PFSK-1 (cell line): ENCODE measurements at regions not wholly inside any gene's neighbourhood (a gene's known extent, or its start where the extent isn't known, plus 50 kb on each side); places are given as distances from the start of the nearest gene placed in this dataset.

Source experiments
- FOXP2 ChIP-seq: optimal IDR thresholded peaks from 2 replicates; pipeline ENCODE3; 2011; ENCODE audit warnings: borderline replicate concordance, control low read depth, inconsistent platforms; ENCODE audit not compliant: insufficient read depth; ENCODE audit errors: extremely low read length, extremely low read depth
- POLR2AphosphoS5 ChIP-seq: IDR thresholded peaks from 2 replicates; pipeline ENCODE4 v1.6.1; 2012; ENCODE audit warnings: low read depth, mild to moderate bottlenecking, control low read depth, low read length, moderate library complexity
- REST ChIP-seq, 2 experiments: IDR thresholded peaks; 2 replicates each; pipeline versions ENCODE4 v1.6.1 to v1.8.0; 2011 to 2012; ENCODE audit warnings: low read depth in 2 of 2, low read length in 2 of 2, control low read depth in 1 of 2, inconsistent platforms in 1 of 2, mild to moderate bottlenecking in 1 of 2, moderate library complexity in 1 of 2; ENCODE audit not compliant: insufficient read depth in 1 of 2
- SIN3A ChIP-seq: IDR thresholded peaks from 2 replicates; pipeline ENCODE4 v1.6.1; 2012; ENCODE audit warnings: mild to moderate bottlenecking, low read length, moderate library complexity, borderline replicate concordance; ENCODE audit not compliant: insufficient read depth
- TAF1 ChIP-seq: IDR thresholded peaks from 2 replicates; pipeline ENCODE4 v1.6.1; 2012; ENCODE audit warnings: low read length, control low read depth, borderline replicate concordance; ENCODE audit not compliant: insufficient read depth

GRCh38 chr2:83323038-83323437 is 1136.0 kb downstream of the SUCLG1 start:
- TF ChIP-seq FOXP2, result no peak
- TF ChIP-seq REST (IDR thresholded peaks at IDR 0.05; ENCODE audit: insufficient read depth in 1 of 2, low read depth in 2 of 2, low read length in 2 of 2), result no peak
- no peak for TF ChIP-seq POLR2AphosphoS5
- TF ChIP-seq TAF1, result no peak
- TF ChIP-seq SIN3A, result no peak
